GM12874 (cell line): ENCODE measurements at regions not wholly inside any gene's neighbourhood (a gene's known extent, or its start where the extent isn't known, plus 50 kb on each side); places are given as distances from the start of the nearest gene placed in this dataset.

ENCODE experiments used
- CTCF ChIP-seq: IDR thresholded peaks from 2 replicates; pipeline ENCODE4 v1.5.1; 2011; ENCODE audit warnings: low read depth, mild to moderate bottlenecking, control low read depth, low read length, moderate library complexity; ENCODE audit not compliant: insufficient read depth

- TF ChIP-seq CTCF: no peak
Measured at GRCh38 chr5:60101573-60101972, 208.0 kb upstream of the PDE4D start.

- no peak for TF ChIP-seq CTCF
Measured at GRCh38 chr5:60092671-60093422, 199.3 kb upstream of the PDE4D start.

- no peak for TF ChIP-seq CTCF
Measured at GRCh38 chr5:60086583-60086982, 193.1 kb upstream of the PDE4D start.

- TF ChIP-seq CTCF: no peak
Measured at GRCh38 chr5:60084226-60084625, 190.7 kb upstream of the PDE4D start.

GRCh38 chr5:60077292-60077691 is 183.8 kb upstream of the PDE4D start:
- TF ChIP-seq CTCF: no peak

- no peak for TF ChIP-seq CTCF
Measured at GRCh38 chr5:60076746-60077145, 183.2 kb upstream of the PDE4D start.

GRCh38 chr5:60066502-60066901 is 173.0 kb upstream of the PDE4D start:
- TF ChIP-seq CTCF: no peak

- TF ChIP-seq CTCF: no peak
Measured at GRCh38 chr5:60060389-60060788, 166.9 kb upstream of the PDE4D start.
